Right lobe of liver (tissue), 6 donors: ENCODE measurements at regions not wholly inside any gene's neighbourhood (a gene's known extent, or its start where the extent isn't known, plus 50 kb on each side); places are given as distances from the start of the nearest gene placed in this dataset.

Source experiments
- ATAC-seq, 4 donors: fragments of 200-7000 bp; cut with Tn5 transposase; one replicate each; pipeline ENCODE4 v1.9.1; 2020; ENCODE audit warnings: mild to moderate bottlenecking in 4 of 4, moderate library complexity in 4 of 4
- DNase-seq, 3 donors: peaks; one replicate each; pipeline ENCODE4 v3.0.0-alpha.2; 2020
- H3K27ac ChIP-seq, 3 donors: fragments of 200-600 bp; one replicate each; pipeline ENCODE4 v1.8.0; 2022
- H3K27me3 ChIP-seq, 2 donors: fragments of 200-600 bp; one replicate each; pipeline ENCODE4 v1.8.0; 2022
- H3K36me3 ChIP-seq, 4 donors: fragments of 200-600 bp; sonication (generic) in 1 of 4; one replicate each; pipeline versions ENCODE4 v1.5.1 to v1.8.0; 2017 to 2022; ENCODE audit warnings: control low read depth in 1 of 4
- H3K4me1 ChIP-seq, 4 donors: fragments of 200-600 bp; sonication (generic) in 1 of 4; one replicate each; pipeline versions ENCODE4 v1.5.1 to v1.8.0; 2017 to 2022; ENCODE audit warnings: control low read depth in 1 of 4
- H3K4me3 ChIP-seq, 3 donors: fragments of 200-600 bp; one replicate each; pipeline ENCODE4 v1.8.0; 2022
- H3K9me3 ChIP-seq, 4 donors: fragments of 200-600 bp; sonication (generic) in 1 of 4; one replicate each; pipeline versions ENCODE4 v1.5.1 to v1.8.0; 2017 to 2022; ENCODE audit warnings: control low read depth in 1 of 4
- POLR2A ChIP-seq: fragments of 450-650 bp; IDR thresholded peaks from one replicate; pipeline ENCODE4 v1.6.1; 2017; ENCODE audit warnings: antibody characterized with exemption, mild to moderate bottlenecking
- WGBS: methylation state at CpG from one replicate; pipeline ENCODE4 v1.1.6; 2018; ENCODE audit warnings: low coverage, low lambda C conversion rate; ENCODE audit not compliant: insufficient coverage; ENCODE audit errors: missing lambda C conversion rate; 5-methylcytosine and 5-hydroxymethylcytosine counted together
- intact Hi-C, 2 donors: fragments of 100-400 bp; cut with DNase I; formaldehyde crosslinking; loops; one replicate each; pipeline versions ENCODE4 v1.11.2 to v1.14.1; 2022
- TF ChIP-seq, protein P1 (sequence below), 4 donors: fragments of 200-600 bp in 3 of 4; fragments of 450-650 bp in 1 of 4; IDR thresholded peaks; one replicate each; pipeline versions ENCODE4 v1.5.1 to v1.8.0; 2016 to 2022; ENCODE audit warnings: antibody characterized with exemption in 4 of 4, mild to moderate bottlenecking in 2 of 4
- donor health status: DM: no; HTN: yes; CAD: no.
- donor health status: DM: no; HTN: no; CAD: no.
- donor health status: DM: no; HTN: no; CAD: no.
- donor health status: DM: no; HTN: yes; CAD: no.
- donor health status: DM: no; HTN: yes; CAD: no.

DNA sequence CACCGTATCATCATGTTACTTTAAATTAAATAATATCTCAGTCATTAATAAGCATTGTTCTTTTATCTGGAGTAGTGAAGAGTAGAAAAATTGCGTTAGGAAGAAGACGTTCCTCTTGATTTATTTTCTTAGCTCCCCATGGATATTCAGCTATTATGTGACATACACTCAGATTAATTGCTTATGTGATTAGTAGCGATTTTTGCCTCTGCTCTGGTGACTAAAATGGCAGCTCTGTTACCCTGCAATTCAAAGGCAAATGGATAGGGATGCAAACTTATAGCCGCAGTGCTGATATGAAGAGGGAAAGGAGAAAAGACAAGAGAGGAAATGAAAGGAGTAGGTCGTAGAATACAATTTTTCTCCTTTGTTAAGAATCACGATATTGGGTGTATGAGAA is 188.4 kb upstream of the MALRD1 start:
- TF ChIP-seq, protein P1, sequence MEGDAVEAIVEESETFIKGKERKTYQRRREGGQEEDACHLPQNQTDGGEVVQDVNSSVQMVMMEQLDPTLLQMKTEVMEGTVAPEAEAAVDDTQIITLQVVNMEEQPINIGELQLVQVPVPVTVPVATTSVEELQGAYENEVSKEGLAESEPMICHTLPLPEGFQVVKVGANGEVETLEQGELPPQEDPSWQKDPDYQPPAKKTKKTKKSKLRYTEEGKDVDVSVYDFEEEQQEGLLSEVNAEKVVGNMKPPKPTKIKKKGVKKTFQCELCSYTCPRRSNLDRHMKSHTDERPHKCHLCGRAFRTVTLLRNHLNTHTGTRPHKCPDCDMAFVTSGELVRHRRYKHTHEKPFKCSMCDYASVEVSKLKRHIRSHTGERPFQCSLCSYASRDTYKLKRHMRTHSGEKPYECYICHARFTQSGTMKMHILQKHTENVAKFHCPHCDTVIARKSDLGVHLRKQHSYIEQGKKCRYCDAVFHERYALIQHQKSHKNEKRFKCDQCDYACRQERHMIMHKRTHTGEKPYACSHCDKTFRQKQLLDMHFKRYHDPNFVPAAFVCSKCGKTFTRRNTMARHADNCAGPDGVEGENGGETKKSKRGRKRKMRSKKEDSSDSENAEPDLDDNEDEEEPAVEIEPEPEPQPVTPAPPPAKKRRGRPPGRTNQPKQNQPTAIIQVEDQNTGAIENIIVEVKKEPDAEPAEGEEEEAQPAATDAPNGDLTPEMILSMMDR (IDR thresholded peaks at IDR 0.05) = no peak
- no peak for TF ChIP-seq POLR2A
- intact Hi-C loops = no loop called here
- Histone ChIP-seq H3K9me3 (no peaks in the 10 kb centered on the region), H3K4me3 (no peak overlapping the region), H3K27ac (no peak overlapping the region), H3K36me3 (no peaks in the 10 kb centered on the region), H3K4me1 (no peaks in the 10 kb centered on the region), H3K27me3 (no peaks in the 10 kb centered on the region)
- no peak for ATAC-seq
- WGBS = 36% methylated on average over 7 of the region's 7 CpGs
- no peak for DNase-seq

GRCh38 chr10:18860631-18861240 is 187.9 kb upstream of the MALRD1 start:
- WGBS = 33% methylated on average over 4 of the region's 4 CpGs
- H3K27me3 ChIP-seq = no peaks in the 10 kb centered on the region
- no peaks in the 10 kb centered on the region for H3K9me3 ChIP-seq
- intact Hi-C loops = no loop called here
- no peak overlapping the region for H3K4me3 ChIP-seq
- H3K27ac ChIP-seq = no peak overlapping the region
- no peaks in the 10 kb centered on the region for H3K4me1 ChIP-seq
- TF ChIP-seq, protein P1 (IDR thresholded peaks at IDR 0.05) = no peak
- no peak for TF ChIP-seq POLR2A
- no peaks in the 10 kb centered on the region for H3K36me3 ChIP-seq
- DNase-seq = no peak
- no peak for ATAC-seq

DNA sequence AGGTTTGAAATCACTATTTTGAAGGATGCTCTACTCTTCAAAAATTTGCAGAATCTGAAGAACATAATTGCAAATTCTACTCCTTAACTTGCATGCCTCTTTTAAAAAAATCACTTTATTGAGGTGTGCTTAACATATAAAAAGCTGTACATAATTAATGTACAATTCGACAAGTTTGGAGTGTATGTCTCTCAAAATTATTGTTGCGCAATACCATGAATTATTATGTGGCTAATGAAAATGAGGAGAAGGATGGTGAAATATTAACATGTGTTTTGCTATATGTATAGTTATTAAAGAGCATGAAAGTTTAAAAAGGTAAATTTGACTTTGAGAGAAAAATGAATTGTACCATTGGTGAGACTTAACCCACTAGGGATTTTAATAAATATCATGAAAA is 187.2 kb upstream of the MALRD1 start:
- no peak for DNase-seq
- no peak overlapping the region for H3K4me3 ChIP-seq
- TF ChIP-seq, protein P1 (IDR thresholded peaks at IDR 0.05) = no peak
- TF ChIP-seq POLR2A = no peak
- no peaks in the 10 kb centered on the region for H3K36me3 ChIP-seq
- no peaks in the 10 kb centered on the region for H3K9me3 ChIP-seq
- no peak for ATAC-seq
- H3K27ac ChIP-seq = no peak overlapping the region
- WGBS = 55% methylated on average over 2 of the region's 2 CpGs
- no peaks in the 10 kb centered on the region for H3K27me3 ChIP-seq
- no peaks in the 10 kb centered on the region for H3K4me1 ChIP-seq
- intact Hi-C loops = no loop called here

GRCh38 chr10:18866852-18867251 is 181.7 kb upstream of the MALRD1 start:
- DNase-seq (no peak), ATAC-seq (no peak)
- no peak overlapping the region for H3K4me3 ChIP-seq
- no peaks in the 10 kb centered on the region for H3K27me3 ChIP-seq
- WGBS = 63% methylated on average over 3 of the region's 3 CpGs
- H3K27ac ChIP-seq = no peak overlapping the region
- TF ChIP-seq, protein P1 (IDR thresholded peaks at IDR 0.05) = no peak
- TF ChIP-seq POLR2A = no peak
- intact Hi-C loops = no loop called here
- H3K36me3 ChIP-seq = no peaks in the 10 kb centered on the region
- no peaks in the 10 kb centered on the region for H3K9me3 ChIP-seq
- no peaks in the 10 kb centered on the region for H3K4me1 ChIP-seq

GRCh38 chr10:18868919-18869318 is 179.7 kb upstream of the MALRD1 start:
- no peaks in the 10 kb centered on the region for H3K27me3 ChIP-seq
- H3K27ac ChIP-seq = no peak overlapping the region
- no peak for DNase-seq
- no peaks in the 10 kb centered on the region for H3K36me3 ChIP-seq
- intact Hi-C loops = no loop called here
- no peak for TF ChIP-seq POLR2A
- TF ChIP-seq, protein P1 (IDR thresholded peaks at IDR 0.05) = no peak
- no peaks in the 10 kb centered on the region for H3K4me1 ChIP-seq
- WGBS = 42% methylated on average over 3 of the region's 3 CpGs
- H3K4me3 ChIP-seq = no peak overlapping the region
- ATAC-seq = no peak
- no peaks in the 10 kb centered on the region for H3K9me3 ChIP-seq
